Thymus (tissue), 11 donors: ENCODE measurements at regions not wholly inside any gene's neighbourhood (a gene's known extent, or its start where the extent isn't known, plus 50 kb on each side); places are given as distances from the start of the nearest gene placed in this dataset.
"Not testable (repeated sequence)": the region's sequence is repeated elsewhere in the genome, so short reads cannot be mapped to it uniquely, and the experiment has no call there.

Experiments used
- DNase-seq, 9 donors: peaks; one replicate each; pipeline ENCODE4 v3.0.0-alpha.2; 2013; ENCODE audit warnings: low spot score in 9 of 9, low read depth in 6 of 9, missing footprints in 1 of 9
- H3K27ac ChIP-seq, 2 donors: one replicate each; pipeline ENCODE4 v1.5.1; 2013; ENCODE audit warnings: control low read depth in 1 of 2, low read depth in 1 of 2, low read length in 1 of 2, mild to moderate bottlenecking in 1 of 2, moderate library complexity in 1 of 2
- H3K27me3 ChIP-seq, 2 donors: one replicate each; pipeline ENCODE4 v1.5.1; 2013; ENCODE audit warnings: low read length in 1 of 2; ENCODE audit not compliant: control insufficient read depth in 2 of 2, insufficient read depth in 1 of 2
- H3K36me3 ChIP-seq, 2 donors: one replicate each; pipeline ENCODE4 v1.5.1; 2013; ENCODE audit warnings: low read length in 1 of 2, mild to moderate bottlenecking in 1 of 2, moderate library complexity in 1 of 2; ENCODE audit not compliant: control insufficient read depth in 2 of 2, insufficient read depth in 2 of 2
- H3K4me1 ChIP-seq, 2 donors: one replicate each; pipeline ENCODE4 v1.5.1; 2013; ENCODE audit warnings: low read length in 2 of 2; ENCODE audit not compliant: control insufficient read depth in 2 of 2, insufficient read depth in 2 of 2
- H3K4me3 ChIP-seq, 2 donors: one replicate each; pipeline ENCODE4 v1.5.1; 2013; ENCODE audit warnings: low read length in 2 of 2, control low read depth in 1 of 2, mild to moderate bottlenecking in 1 of 2
- H3K9me3 ChIP-seq, 2 donors: one replicate each; pipeline ENCODE4 v1.5.1; 2013; ENCODE audit warnings: low read length in 1 of 2, mild to moderate bottlenecking in 1 of 2; ENCODE audit not compliant: control insufficient read depth in 2 of 2, insufficient read depth in 1 of 2
- WGBS: extraction: QIAGEN DNeasy Blood & Tissue Kit; methylation state at CpG from one replicate; pipeline ENCODE4 v1.1.7; 2013; 5-methylcytosine and 5-hydroxymethylcytosine counted together
- donor health status: healthy.

DNA sequence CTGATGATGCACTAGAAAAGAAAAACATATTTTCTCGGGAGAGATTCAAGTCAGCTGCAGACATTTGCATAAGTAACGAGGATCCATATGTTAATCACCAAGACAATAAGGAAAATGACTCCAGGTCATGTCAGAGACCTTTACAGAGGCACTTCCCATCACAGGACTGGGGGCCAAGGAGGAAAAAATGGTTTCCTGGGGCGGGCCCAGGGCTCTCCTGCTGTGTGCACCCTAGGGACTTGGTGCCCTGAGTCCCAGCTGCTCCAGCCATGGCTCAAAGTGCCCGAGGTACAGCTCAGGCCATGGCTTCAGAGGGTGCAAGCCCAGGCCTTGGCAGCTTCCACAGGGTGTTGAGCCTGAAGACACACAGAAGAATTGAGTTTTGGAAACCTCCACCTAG is 415.4 kb upstream of the FRG1 start:
- H3K36me3 ChIP-seq = no peaks in the 10 kb centered on the region
- no peak for DNase-seq
- H3K27ac ChIP-seq = no peak overlapping the region
- no peaks in the 10 kb centered on the region for H3K4me1 ChIP-seq
- 77% methylated on average over 4 of the region's 4 CpGs for WGBS
- H3K4me3 ChIP-seq = no peak overlapping the region
- no peaks in the 10 kb centered on the region for H3K27me3 ChIP-seq
- peaks cover 0 to 8% of the 10 kb centered on the region in 2 donors for H3K9me3 ChIP-seq

GRCh38 chr4:189530848-189531247 is 409.8 kb upstream of the FRG1 start:
- Histone ChIP-seq H3K9me3 (peaks cover 0 to 4% of the 10 kb centered on the region in 2 donors), H3K36me3 (no peaks in the 10 kb centered on the region), H3K27me3 (no peaks in the 10 kb centered on the region), H3K4me1 (no peaks in the 10 kb centered on the region), H3K4me3 (no peak overlapping the region), H3K27ac (no peak overlapping the region)
- DNase-seq = no peak
- 89% methylated on average over 2 of the region's 2 CpGs for WGBS

GRCh38 chr4:189533603-189534002 is 407.1 kb upstream of the FRG1 start:
- WGBS = 93% methylated on average over 2 of the region's 2 CpGs
- DNase-seq = no peak
- Histone ChIP-seq H3K4me3 (no peak overlapping the region), H3K27ac (no peak overlapping the region), H3K9me3 (peaks cover 0 to 8% of the 10 kb centered on the region in 2 donors), H3K27me3 (no peaks in the 10 kb centered on the region), H3K4me1 (no peaks in the 10 kb centered on the region), H3K36me3 (no peaks in the 10 kb centered on the region)

DNA sequence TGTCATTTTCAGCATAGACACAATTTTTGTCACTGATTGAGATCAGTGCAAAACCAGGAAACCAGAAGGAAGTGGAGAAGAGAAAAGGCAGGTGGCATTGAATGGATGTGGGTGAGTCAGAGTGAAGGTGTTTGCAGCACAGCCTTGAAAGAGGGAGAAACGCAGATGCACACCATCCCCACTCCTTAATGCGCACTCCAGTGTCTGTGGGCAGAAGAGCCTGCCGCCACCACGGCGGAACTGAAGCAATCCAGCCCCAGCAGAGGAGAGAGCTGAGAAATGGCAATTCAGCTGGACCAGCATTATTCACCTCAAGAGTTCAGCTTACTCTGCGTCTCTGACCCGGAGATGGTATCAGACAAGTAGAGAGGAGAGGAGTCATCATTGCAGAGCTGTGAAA is 393.1 kb upstream of the FRG1 start:
- H3K27me3 ChIP-seq = no peaks in the 10 kb centered on the region
- H3K4me3 ChIP-seq = no peak overlapping the region
- H3K27ac ChIP-seq = no peak overlapping the region
- H3K9me3 ChIP-seq = no peaks in the 10 kb centered on the region
- no peaks in the 10 kb centered on the region for H3K36me3 ChIP-seq
- no peak for DNase-seq
- 82% methylated on average over 7 of the region's 7 CpGs for whole genome bisulfite sequencing
- H3K4me1 ChIP-seq = no peaks in the 10 kb centered on the region

DNA sequence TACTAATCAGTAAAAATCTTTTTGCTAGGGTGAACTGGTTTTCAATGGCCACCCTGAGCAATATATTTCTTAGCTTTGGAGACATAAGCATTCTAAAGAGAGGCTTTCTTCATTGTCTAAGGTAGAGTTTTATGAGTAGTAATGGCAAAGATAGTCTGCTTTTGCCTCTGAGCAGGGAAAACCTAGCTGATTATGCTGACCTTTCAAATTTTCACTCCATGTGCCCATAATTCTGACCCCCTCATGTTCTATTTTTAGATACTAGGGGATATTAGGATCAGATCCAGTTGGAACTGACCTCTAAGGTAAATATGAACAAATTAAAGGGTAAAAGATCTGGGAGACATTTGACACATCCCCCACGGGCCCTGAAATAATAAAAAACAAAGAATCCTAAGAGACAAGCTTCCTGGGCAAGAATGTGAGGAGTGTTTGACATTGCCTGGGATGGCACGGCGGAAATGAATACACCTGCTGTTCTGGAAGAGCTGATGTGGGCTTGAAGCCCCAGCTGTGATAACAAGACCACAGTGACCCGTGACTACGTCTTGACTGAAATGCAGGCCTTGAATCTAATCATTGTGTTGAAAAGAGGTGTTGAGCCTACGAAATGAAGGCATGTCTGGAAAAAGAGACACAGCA is 392.1 kb upstream of the FRG1 start:
- Histone ChIP-seq H3K36me3 (no peaks in the 10 kb centered on the region), H3K4me3 (no peak overlapping the region), H3K27ac (no peak overlapping the region), H3K4me1 (no peaks in the 10 kb centered on the region), H3K27me3 (no peaks in the 10 kb centered on the region), H3K9me3 (no peaks in the 10 kb centered on the region)
- WGBS = 77% methylated on average over 6 of the region's 6 CpGs
- DNase-seq = no peak

- 93% methylated on average over 17 of the region's 17 CpGs for WGBS
- DNase-seq, H3K4me1 ChIP-seq, H3K27ac ChIP-seq, H3K36me3 ChIP-seq, H3K4me3 ChIP-seq, H3K9me3 ChIP-seq, H3K27me3 ChIP-seq: not testable (repeated sequence)
Observed at GRCh38 chr4:189551931-189552670, 388.6 kb upstream of the FRG1 start.

DNA sequence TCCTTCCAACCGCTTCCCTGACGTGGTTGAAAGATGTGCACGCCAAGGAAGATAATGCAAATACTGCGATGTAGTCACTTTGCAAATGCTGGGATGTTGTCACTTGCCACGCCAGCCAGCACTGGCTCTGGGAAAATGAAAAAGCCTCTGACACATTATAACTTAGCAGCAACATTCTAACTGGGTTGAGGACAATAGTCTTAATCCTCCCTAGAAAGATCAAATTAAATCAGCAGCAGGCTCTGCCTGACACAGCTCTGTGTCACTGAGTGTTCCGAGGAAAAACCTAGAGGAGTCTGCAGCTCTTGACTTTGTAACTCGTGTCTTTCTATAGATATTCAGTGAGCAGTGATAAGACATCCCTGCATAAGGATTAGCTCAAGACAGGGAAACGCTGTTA is 380.1 kb upstream of the FRG1 start:
- 95% methylated on average over 7 of the region's 8 CpGs for WGBS

DNA sequence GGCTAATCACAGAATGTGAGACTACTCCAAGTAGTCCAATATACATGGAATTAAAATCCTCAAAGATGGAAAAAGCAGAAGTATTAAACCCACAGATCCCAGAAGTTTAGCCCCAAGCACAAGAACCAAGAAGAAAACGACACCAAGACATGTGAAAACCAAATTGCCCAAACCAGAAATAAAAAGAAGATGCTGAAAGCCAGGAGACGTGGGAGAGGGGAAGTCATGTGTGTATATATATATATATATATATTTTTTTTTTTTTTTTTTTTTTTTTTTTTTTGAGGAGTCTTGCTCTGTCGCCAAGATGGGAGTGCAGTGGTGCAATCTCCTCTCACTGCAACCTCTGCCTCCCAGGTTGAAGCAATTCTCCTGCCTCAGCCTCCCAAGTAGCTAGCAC is 376.9 kb upstream of the FRG1 start:
- H3K9me3 ChIP-seq, H3K27ac ChIP-seq, H3K27me3 ChIP-seq, DNase-seq, H3K36me3 ChIP-seq, H3K4me1 ChIP-seq, H3K4me3 ChIP-seq: not testable (repeated sequence)
- WGBS = 75% methylated on average over 3 of the region's 3 CpGs

More for the DNA sequence above, 380.1 kb upstream of the FRG1 start:
- DNase-seq, H3K27me3 ChIP-seq, H3K36me3 ChIP-seq, H3K27ac ChIP-seq, H3K4me1 ChIP-seq, H3K4me3 ChIP-seq, H3K9me3 ChIP-seq: not testable (repeated sequence)

GRCh38 chr4:189566271-189566670 is 374.4 kb upstream of the FRG1 start:
- H3K4me3 ChIP-seq, DNase-seq, H3K4me1 ChIP-seq, H3K36me3 ChIP-seq, H3K9me3 ChIP-seq, H3K27ac ChIP-seq, H3K27me3 ChIP-seq: not testable (repeated sequence)
- 90% methylated on average over 2 of the region's 2 CpGs for WGBS
